ENCODE measurements at regions not wholly inside any gene's neighbourhood (a gene's known extent, or its start where the extent isn't known, plus 50 kb on each side); places are given as distances from the start of the nearest gene placed in this dataset.

- no peak overlapping the region for H3K9ac ChIP-seq (ENCODE audit: insufficient read depth, low read depth, low read length)
- no peak overlapping the region for H2AFZ ChIP-seq (ENCODE audit: low read length)
- DNase-seq (ENCODE audit: low spot score) (no peak), FAIRE-seq (no peak), ATAC-seq (no peak)
- no peaks in the 10 kb centered on the region for H4K20me1 ChIP-seq (ENCODE audit: insufficient read depth, low read length)
- H3K4me3 ChIP-seq (replicated peaks in 1 of 3; ENCODE audit: insufficient read depth in 1 of 3, low read depth in 2 of 3, low read length in 3 of 3): no peak overlapping the region
- ChIA-PET CTCF (ENCODE audit: low intra/inter-chr PET ratio, low total read pairs) (no interaction called here), POLR2A (no interaction called here)
- no peaks in the 10 kb centered on the region for H3K79me2 ChIP-seq (ENCODE audit: insufficient read depth, low read length)
- in situ Hi-C loops (cut with HindIII; ENCODE audit: extremely low pct_ligation_motif_present, low pct_unique_long_range_greater_than_20kb) (no loop called here), intact Hi-C loops (cut with micrococcal nuclease; ENCODE audit: unreplicated experiment) (no loop called here)
- no peaks in the 10 kb centered on the region for H3K36me3 ChIP-seq (replicated peaks in 1 of 2; ENCODE audit: control insufficient read depth in 1 of 2, insufficient read depth in 2 of 2, low read length in 2 of 2)
- no peak overlapping the region for H3K4me2 ChIP-seq (ENCODE audit: low read depth, low read length)
- H3K27me3 ChIP-seq (ENCODE audit: control insufficient read depth in 1 of 2, insufficient read depth in 2 of 2, low read length in 2 of 2): no peaks in the 10 kb centered on the region
- 10% methylated on average over 4 of the region's 4 CpGs for WGBS (ENCODE audit: low lambda C conversion rate)
- H3K4me1 ChIP-seq (ENCODE audit: insufficient read depth, low read length): no peaks in the 10 kb centered on the region
- no peak overlapping the region for H3K27ac ChIP-seq (ENCODE audit: extremely low read length, insufficient read depth, low read length)
- no peaks in the 10 kb centered on the region for H3K9me3 ChIP-seq (ENCODE audit: low read length)
- TF ChIP-seq KDM6A (CRISPR knock-in tag; IDR thresholded peaks at IDR 0.05; ENCODE audit: low read depth) (no peak), NAIF1 (CRISPR knock-in tag; IDR thresholded peaks at IDR 0.05; ENCODE audit: borderline replicate concordance) (no peak), HNRNPL (IDR thresholded peaks at IDR 0.05; ENCODE audit: low read depth, low read length) (no peak), ATF5 (CRISPR knock-in tag; IDR thresholded peaks at IDR 0.05; ENCODE audit: low read depth) (no peak), SNAI1 (CRISPR knock-in tag; IDR thresholded peaks at IDR 0.05; ENCODE audit: borderline replicate concordance) (no peak), ZNF772 (CRISPR knock-in tag; IDR thresholded peaks at IDR 0.05) (no peak), SP140L (CRISPR knock-in tag; IDR thresholded peaks at IDR 0.05; ENCODE audit: borderline replicate concordance) (no peak)
- BruUV-seq (replicated peaks): no TSS peak
Measured at GRCh38 chr6:117205876-117206275, 59.5 kb upstream of the VGLL2 start.

GRCh38 chr6:117206522-117206921, 58.8 kb upstream of the VGLL2 start:
- Histone ChIP-seq H3K4me3 (replicated peaks in 1 of 3; ENCODE audit: insufficient read depth in 1 of 3, low read depth in 2 of 3, low read length in 3 of 3) (no peak overlapping the region), H3K4me1 (ENCODE audit: insufficient read depth, low read length) (no peaks in the 10 kb centered on the region), H3K27me3 (ENCODE audit: control insufficient read depth in 1 of 2, insufficient read depth in 2 of 2, low read length in 2 of 2) (no peaks in the 10 kb centered on the region), H4K20me1 (ENCODE audit: insufficient read depth, low read length) (no peaks in the 10 kb centered on the region), H3K9ac (ENCODE audit: insufficient read depth, low read depth, low read length) (no peak overlapping the region), H3K4me2 (ENCODE audit: low read depth, low read length) (no peak overlapping the region), H3K9me3 (ENCODE audit: low read length) (no peaks in the 10 kb centered on the region), H3K36me3 (replicated peaks in 1 of 2; ENCODE audit: control insufficient read depth in 1 of 2, insufficient read depth in 2 of 2, low read length in 2 of 2) (no peaks in the 10 kb centered on the region), H3K79me2 (ENCODE audit: insufficient read depth, low read length) (no peaks in the 10 kb centered on the region), H2AFZ (ENCODE audit: low read length) (no peak overlapping the region), H3K27ac (ENCODE audit: extremely low read length, insufficient read depth, low read length) (no peak overlapping the region)
- CTCF ChIA-PET (ENCODE audit: low intra/inter-chr PET ratio, low total read pairs): no interaction called here
- no peak for FAIRE-seq
- 0% methylated on average over 1 of the region's 1 CpG for WGBS (ENCODE audit: low lambda C conversion rate)
- POLR2A ChIA-PET: no interaction called here
- no peak for ATAC-seq
- intact Hi-C loops (cut with micrococcal nuclease; ENCODE audit: unreplicated experiment) (no loop called here), in situ Hi-C loops (cut with HindIII; ENCODE audit: extremely low pct_ligation_motif_present, low pct_unique_long_range_greater_than_20kb) (no loop called here)
- TF ChIP-seq KLF6 (CRISPR knock-in tag; IDR thresholded peaks at IDR 0.05) (no peak), MED13 (CRISPR knock-in tag; IDR thresholded peaks at IDR 0.05) (no peak), ZNF34 (CRISPR knock-in tag; IDR thresholded peaks at IDR 0.05; ENCODE audit: borderline replicate concordance) (no peak), POLR2G (IDR thresholded peaks at IDR 0.05; ENCODE audit: low read depth, low read length) (no peak)
- no peak for DNase-seq (ENCODE audit: low spot score)
- BruUV-seq (replicated peaks): no TSS peak

Data from HepG2 (cell line).